Skeletal muscle tissue (tissue), 3 donors: ENCODE measurements at regions not wholly inside any gene's neighbourhood (a gene's known extent, or its start where the extent isn't known, plus 50 kb on each side); places are given as distances from the start of the nearest gene placed in this dataset.

ENCODE experiments used
- H3K27ac ChIP-seq: one replicate; pipeline ENCODE4 v1.7.0; 2013; ENCODE audit warnings: mild to moderate bottlenecking, low read depth, low read length, inconsistent platforms
- H3K27me3 ChIP-seq, 3 donors: one replicate each; pipeline ENCODE4 v1.7.0; 2013; ENCODE audit warnings: low read length in 3 of 3; ENCODE audit not compliant: control insufficient read depth in 3 of 3, insufficient read depth in 3 of 3
- H3K36me3 ChIP-seq, 3 donors: one replicate each; pipeline ENCODE4 v1.7.0; 2013; ENCODE audit warnings: low read length in 3 of 3; ENCODE audit not compliant: control insufficient read depth in 3 of 3, insufficient read depth in 3 of 3
- H3K4me1 ChIP-seq, 3 donors: one replicate each; pipeline ENCODE4 v1.7.0; 2013; ENCODE audit warnings: low read length in 3 of 3, mild to moderate bottlenecking in 3 of 3; ENCODE audit not compliant: control insufficient read depth in 3 of 3, insufficient read depth in 3 of 3
- H3K4me3 ChIP-seq, 3 donors: one replicate each; pipeline ENCODE4 v1.7.0; 2013; ENCODE audit warnings: low read length in 3 of 3
- H3K9ac ChIP-seq, 3 donors: one replicate each; pipeline ENCODE4 v1.7.0; 2013; ENCODE audit warnings: low read length in 3 of 3, mild to moderate bottlenecking in 3 of 3, moderate library complexity in 2 of 3, low read depth in 1 of 3
- H3K9me3 ChIP-seq, 3 donors: one replicate each; pipeline ENCODE4 v1.7.0; 2013; ENCODE audit warnings: low read length in 3 of 3; ENCODE audit not compliant: control insufficient read depth in 3 of 3
- donor health status: Osteomylitis.

- no peaks in the 10 kb centered on the region for H3K9me3 ChIP-seq
- no peaks in the 10 kb centered on the region for H3K27me3 ChIP-seq
- no peaks in the 10 kb centered on the region for H3K36me3 ChIP-seq
- H3K27ac ChIP-seq, result no peak overlapping the region
- H3K4me1 ChIP-seq, result no peaks in the 10 kb centered on the region
- no peak overlapping the region for H3K9ac ChIP-seq
- no peak overlapping the region for H3K4me3 ChIP-seq
Observed at GRCh38 chr10:83881661-83882060, 257.6 kb upstream of the GHITM start.

- Histone ChIP-seq H3K27me3 (no peaks in the 10 kb centered on the region), H3K9ac (no peak overlapping the region), H3K4me3 (no peak overlapping the region)
Observed at GRCh38 chr10:83886871-83887270, 252.4 kb upstream of the GHITM start.

GRCh38 chr10:83892737-83893136, 246.6 kb upstream of the GHITM start:
- Histone ChIP-seq H3K36me3 (no peaks in the 10 kb centered on the region), H3K27ac (no peak overlapping the region), H3K9me3 (no peaks in the 10 kb centered on the region), H3K4me3 (no peak overlapping the region), H3K9ac (no peak overlapping the region), H3K4me1 (no peaks in the 10 kb centered on the region), H3K27me3 (no peaks in the 10 kb centered on the region)

More at GRCh38 chr10:83886871-83887270, 252.4 kb upstream of the GHITM start:
- Histone ChIP-seq H3K4me1 (no peaks in the 10 kb centered on the region), H3K9me3 (no peaks in the 10 kb centered on the region), H3K36me3 (no peaks in the 10 kb centered on the region), H3K27ac (no peak overlapping the region)

GRCh38 chr10:83896219-83896618, 243.1 kb upstream of the GHITM start:
- no peaks in the 10 kb centered on the region for H3K4me1 ChIP-seq
- no peak overlapping the region for H3K9ac ChIP-seq
- H3K36me3 ChIP-seq, result no peaks in the 10 kb centered on the region
- H3K27me3 ChIP-seq, result no peaks in the 10 kb centered on the region
- no peaks in the 10 kb centered on the region for H3K9me3 ChIP-seq
- no peak overlapping the region for H3K27ac ChIP-seq
- H3K4me3 ChIP-seq, result no peak overlapping the region

- H3K9me3 ChIP-seq, result no peaks in the 10 kb centered on the region
- H3K9ac ChIP-seq, result no peak overlapping the region
- H3K27ac ChIP-seq, result no peak overlapping the region
- H3K4me3 ChIP-seq, result no peak overlapping the region
- H3K36me3 ChIP-seq, result no peaks in the 10 kb centered on the region
- H3K4me1 ChIP-seq, result no peaks in the 10 kb centered on the region
- H3K27me3 ChIP-seq, result no peaks in the 10 kb centered on the region
Observed at GRCh38 chr10:83897626-83898025, 241.7 kb upstream of the GHITM start.

GRCh38 chr10:83908506-83908905, 230.8 kb upstream of the GHITM start:
- no peaks in the 10 kb centered on the region for H3K36me3 ChIP-seq
- H3K9me3 ChIP-seq, result no peaks in the 10 kb centered on the region
- no peak overlapping the region for H3K4me3 ChIP-seq
- H3K27me3 ChIP-seq, result no peaks in the 10 kb centered on the region
- no peak overlapping the region for H3K27ac ChIP-seq
- H3K9ac ChIP-seq, result no peak overlapping the region
- H3K4me1 ChIP-seq, result no peaks in the 10 kb centered on the region

- Histone ChIP-seq H3K9ac (no peak overlapping the region), H3K27ac (no peak overlapping the region), H3K36me3 (no peaks in the 10 kb centered on the region), H3K9me3 (no peaks in the 10 kb centered on the region), H3K4me1 (no peaks in the 10 kb centered on the region), H3K4me3 (no peak overlapping the region), H3K27me3 (no peaks in the 10 kb centered on the region)
Observed at GRCh38 chr10:83909001-83909400, 230.3 kb upstream of the GHITM start.

- H3K9ac ChIP-seq, result no peak overlapping the region
- no peaks in the 10 kb centered on the region for H3K27me3 ChIP-seq
- H3K9me3 ChIP-seq, result no peaks in the 10 kb centered on the region
- H3K36me3 ChIP-seq, result no peaks in the 10 kb centered on the region
- H3K4me1 ChIP-seq, result peaks cover 0 to 3% (median 0%) of the 10 kb centered on the region in 3 donors
- no peak overlapping the region for H3K27ac ChIP-seq
- H3K4me3 ChIP-seq, result no peak overlapping the region
Observed at GRCh38 chr10:83915801-83916200, 223.5 kb upstream of the GHITM start.

GRCh38 chr10:83917537-83918506, 221.5 kb upstream of the GHITM start:
- Histone ChIP-seq H3K9me3 (no peaks in the 10 kb centered on the region), H3K9ac (no peak overlapping the region), H3K4me3 (no peak overlapping the region), H3K27ac (no peak overlapping the region), H3K36me3 (no peaks in the 10 kb centered on the region), H3K27me3 (no peaks in the 10 kb centered on the region), H3K4me1 (peaks cover 0 to 3% (median 0%) of the 10 kb centered on the region in 3 donors)

- Histone ChIP-seq H3K27ac (no peak overlapping the region), H3K4me1 (peaks cover 0 to 3% (median 0%) of the 10 kb centered on the region in 3 donors), H3K27me3 (no peaks in the 10 kb centered on the region), H3K36me3 (no peaks in the 10 kb centered on the region), H3K9ac (no peak overlapping the region), H3K4me3 (no peak overlapping the region), H3K9me3 (no peaks in the 10 kb centered on the region)
Observed at GRCh38 chr10:83919187-83919586, 220.1 kb upstream of the GHITM start.
